ENCODE measurements at regions not wholly inside any gene's neighbourhood (a gene's known extent, or its start where the extent isn't known, plus 50 kb on each side); places are given as distances from the start of the nearest gene placed in this dataset.

DNA sequence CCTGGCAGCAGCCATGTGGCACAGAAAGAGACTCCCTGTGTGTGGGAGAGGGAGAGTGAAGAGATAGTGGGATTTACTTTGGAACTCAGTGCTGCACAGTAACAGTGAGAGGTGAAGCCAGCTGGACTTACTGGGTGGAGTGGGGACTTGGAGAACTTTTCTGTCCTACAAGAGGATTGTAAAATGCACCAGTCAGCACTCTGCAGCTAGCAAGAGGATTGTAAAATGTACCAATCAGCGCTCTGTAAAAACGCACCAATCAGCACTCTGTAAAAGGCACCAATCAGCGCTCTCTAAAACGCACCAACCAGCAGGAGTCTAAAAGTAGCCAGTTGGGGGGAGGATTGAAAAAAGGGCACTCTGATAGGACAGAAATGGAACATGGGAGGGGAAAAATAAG lies 688.8 kb upstream of the ALCAM start:
- DNase-seq: no peak

DNA sequence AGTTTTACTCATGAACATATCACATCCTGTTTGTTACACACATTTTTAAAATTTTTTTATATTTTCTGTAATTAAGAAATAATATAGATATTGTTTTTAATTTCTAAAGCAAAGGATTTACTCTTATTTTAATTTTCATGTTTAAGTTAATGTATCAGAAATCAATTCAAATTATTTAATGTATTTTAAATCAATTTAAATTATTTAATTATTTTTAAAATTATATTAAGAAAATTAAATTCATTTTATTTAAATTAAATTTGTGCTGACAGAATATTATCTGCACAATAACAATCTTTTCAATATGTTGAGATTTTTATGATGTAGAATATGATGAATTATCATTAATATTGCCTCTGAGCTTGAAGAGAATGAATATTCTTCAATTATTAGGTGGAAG lies 681.2 kb upstream of the ALCAM start:
- DNase-seq: no peak

DNA sequence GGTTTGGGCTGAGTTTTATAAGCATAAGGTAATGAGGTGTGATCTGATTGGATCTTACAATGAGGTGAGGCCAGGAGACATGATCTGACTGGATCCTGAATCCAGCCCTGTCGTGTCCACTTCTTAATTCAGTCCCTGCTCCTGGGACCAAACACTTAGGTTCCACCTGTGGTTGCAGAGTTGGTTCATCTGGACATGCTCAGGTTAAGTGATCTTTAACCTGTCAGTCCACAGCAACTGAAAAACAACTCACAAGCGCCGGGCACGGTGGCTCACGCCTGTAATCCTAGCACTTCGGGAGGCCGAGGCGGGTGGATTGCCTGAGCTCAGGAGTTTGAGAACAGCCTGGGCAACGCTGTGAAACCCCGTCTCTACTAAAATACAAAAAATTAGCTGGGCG lies 679.3 kb upstream of the ALCAM start:
- no peak for DNase-seq

GRCh38 chr3:104696470-104696869 lies 670.2 kb upstream of the ALCAM start:
- no peak for DNase-seq

DNA sequence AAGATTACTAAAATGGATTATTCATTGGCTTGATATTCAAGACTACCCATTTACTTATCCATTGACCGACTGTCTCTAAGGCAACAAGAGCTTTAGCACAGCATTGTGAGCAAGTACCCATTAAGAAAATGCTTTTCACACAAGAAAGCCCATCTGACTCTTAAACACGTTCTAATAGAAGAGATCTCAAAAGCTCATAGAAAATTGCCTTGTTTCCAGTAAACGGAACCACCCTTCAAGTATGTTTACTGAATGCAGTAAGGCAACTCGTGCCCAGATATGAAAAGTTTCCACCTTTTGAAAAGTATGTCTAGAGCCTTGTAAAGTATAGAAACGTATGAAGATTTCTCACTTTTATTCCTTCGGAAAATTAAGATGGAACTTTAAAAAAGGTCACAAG lies 655.3 kb upstream of the ALCAM start:
- no peak for DNase-seq

GRCh38 chr3:104715972-104716371 lies 650.7 kb upstream of the ALCAM start:
- DNase-seq: no peak

DNA sequence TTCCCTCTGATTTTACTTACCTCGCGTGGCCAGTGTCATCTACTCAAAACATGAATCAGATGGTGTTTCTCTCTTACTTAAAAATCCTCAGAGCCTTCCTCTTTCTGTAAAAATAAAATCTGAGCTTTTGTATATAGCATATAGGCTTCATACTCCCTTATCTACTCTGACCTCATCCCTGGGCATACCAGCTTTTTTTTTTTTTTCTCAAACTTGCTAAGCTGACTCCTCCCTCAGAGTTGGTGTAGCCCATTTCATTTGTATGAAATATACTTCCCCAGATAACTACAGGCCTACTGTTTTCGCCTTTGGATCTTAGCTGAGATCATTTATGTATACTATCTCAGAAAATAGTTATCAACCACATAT lies 648.9 kb upstream of the ALCAM start:
- no peak for DNase-seq

DNA sequence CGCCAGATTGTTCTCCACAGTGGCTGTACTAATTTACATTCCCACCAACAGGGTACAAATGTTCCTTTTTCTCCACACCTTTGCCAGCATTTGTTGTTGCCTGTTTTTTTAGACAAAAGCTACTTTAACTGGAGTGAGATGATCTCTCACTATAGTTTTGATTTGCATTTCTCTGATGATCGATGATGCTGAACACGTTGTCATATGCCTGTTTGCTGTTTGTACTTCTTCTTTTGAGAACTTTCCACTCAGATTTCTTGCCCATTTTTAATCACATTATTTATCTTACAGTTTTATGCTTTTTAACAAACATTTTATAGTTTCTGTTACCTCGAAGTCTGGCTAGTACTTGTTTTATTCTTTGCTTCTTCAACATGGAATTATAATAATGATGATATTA lies 643.7 kb upstream of the ALCAM start:
- DNase-seq: no peak

DNA sequence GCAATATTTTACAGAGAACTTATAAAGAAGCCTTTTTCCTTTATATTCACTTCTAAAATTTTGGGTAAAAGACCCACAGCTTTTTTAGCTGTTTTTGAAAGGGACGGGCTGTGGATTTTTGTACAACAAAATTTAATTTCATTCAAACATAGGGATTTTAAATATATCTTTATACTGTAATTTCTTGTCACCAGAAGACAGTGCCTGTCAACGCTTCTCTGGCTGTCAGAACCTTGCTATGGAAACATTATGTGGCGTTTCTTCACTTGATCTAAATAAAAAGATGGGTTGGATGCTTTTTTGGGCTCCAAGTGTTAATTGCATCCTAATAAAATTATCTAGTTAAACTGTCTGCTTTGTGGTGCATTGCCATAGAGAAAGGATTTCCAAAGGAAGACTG lies 635.6 kb upstream of the ALCAM start:
- no peak for DNase-seq

DNA sequence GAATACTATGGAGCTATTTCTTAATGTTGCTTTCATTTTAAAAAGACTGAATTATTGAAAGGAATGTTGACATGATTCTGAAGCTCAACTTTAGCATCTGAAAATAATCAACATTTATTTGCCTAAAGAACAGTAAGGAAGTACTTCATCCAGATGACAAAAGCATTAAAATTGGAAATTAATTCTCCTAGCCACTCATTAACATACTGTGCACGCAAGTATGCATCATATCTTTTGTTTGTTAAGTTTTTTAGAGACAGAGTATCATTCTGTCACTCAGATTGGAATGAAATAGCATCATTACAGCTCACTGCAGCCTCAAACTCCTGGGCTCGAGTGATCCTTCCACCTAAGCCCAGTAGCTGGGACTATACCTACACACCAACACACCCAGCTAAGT lies 632.1 kb upstream of the ALCAM start:
- no peak for DNase-seq

DNA sequence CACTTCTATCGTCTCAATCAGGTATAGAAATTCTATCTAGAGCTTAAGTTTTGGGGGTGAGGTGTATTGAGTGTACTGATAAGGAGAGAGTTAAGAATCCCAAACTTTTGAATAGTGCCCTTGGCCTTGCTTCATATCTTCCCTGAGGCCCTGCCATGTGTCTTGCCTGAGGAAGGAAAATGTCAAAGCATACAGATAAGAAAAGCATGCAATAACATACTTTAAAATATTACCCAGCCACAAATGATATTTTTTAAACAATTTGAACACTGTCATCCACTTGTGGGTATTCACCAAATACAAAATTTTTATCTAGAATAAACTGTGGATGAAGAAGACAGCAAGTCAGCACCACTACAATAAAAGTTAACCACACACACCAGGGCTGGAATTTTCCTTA lies 631.0 kb upstream of the ALCAM start:
- DNase-seq: no peak

GRCh38 chr3:104738271-104738670 lies 628.4 kb upstream of the ALCAM start:
- peak; percentile 7 for DNase-seq

DNA sequence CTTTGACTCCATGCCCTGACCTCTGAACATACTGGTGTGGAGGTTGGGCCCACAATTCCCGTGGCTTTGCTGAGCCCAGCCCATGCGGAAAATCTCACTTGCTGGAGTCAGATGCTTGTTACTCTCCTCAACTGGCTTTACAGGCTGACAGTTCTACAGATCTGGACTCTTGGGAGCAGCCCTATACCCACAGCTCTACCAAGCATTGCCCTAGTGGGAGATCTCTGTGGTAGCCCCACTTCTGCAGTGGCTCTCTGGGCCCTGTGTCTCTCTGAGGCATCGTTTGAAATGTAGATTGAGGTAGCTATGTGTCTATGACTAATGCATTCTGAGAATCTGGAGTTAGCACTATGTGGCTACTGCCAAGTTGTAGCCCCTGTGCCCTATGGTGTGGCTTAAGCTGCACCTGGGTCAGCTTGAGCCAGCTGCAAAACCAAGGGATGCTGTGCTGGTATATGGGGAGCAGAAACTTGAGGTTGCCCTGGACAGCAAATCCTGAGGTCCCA lies 625.8 kb upstream of the ALCAM start:
- no peak for DNase-seq

DNA sequence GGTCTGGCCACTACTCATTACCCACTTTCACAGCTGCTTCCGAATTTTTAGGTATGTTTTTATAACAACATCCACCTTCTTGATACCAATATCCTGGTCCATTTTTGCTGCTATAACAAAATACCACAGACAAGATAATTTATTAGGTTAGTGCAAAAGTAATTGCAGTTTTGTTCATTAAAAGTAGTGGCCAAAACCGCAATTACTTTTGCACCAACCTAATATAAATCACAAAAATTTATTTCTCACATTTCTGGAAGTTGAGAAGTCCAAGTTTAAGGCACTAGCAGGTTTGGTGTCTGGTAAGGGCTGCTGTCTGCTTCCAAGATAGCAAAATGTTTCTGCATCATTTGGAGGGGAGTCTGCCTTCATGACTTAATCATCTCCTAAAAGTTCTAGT lies 624.7 kb upstream of the ALCAM start:
- no peak for DNase-seq

GRCh38 chr3:104745313-104745712 lies 621.4 kb upstream of the ALCAM start:
- DNase-seq: no peak

DNA sequence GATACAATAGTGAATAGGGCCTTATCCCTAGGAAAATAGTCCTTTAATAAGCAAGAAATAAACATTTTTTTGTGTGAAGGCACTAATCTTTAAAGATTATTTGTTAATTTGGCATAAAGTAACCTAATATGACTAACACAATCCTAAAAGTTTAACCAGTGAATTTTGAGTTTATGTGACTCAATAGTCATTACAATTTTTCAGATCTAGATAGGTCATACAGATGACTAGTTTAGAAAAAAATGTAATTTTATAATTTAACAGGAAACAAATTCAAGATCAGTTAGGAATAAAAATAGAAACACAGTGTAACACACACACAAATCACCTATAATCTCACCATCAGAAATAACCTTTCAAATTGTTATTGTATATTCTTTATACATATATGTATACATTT lies 620.7 kb upstream of the ALCAM start:
- peak; percentile 4 for DNase-seq

- peak; percentile 47 for DNase-seq
Measured at GRCh38 chr3:104750581-104750980, 616.1 kb upstream of the ALCAM start.

GRCh38 chr3:104755791-104756190 lies 610.9 kb upstream of the ALCAM start:
- DNase-seq: no peak

DNA sequence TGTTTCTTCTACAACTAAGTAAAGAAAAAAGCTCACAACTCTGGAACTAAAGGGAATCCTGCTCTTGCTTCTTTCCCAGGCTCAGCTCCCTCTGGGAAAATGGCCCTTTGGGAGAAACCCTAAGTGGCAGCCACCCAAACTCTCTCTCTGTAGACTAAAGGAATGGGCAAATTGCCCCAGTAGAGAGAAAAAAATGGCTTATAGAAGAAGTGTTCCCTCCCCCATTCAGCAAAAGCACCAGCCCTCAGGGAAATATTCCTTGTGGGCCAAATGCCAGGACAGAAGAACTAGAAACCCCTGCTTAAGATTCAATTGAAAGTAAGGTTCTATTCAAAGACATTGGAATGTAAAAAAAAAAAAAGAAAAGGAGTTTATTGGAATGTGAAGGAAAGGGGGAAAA lies 603.7 kb upstream of the ALCAM start:
- peak; percentile 88 for DNase-seq

GRCh38 chr3:104764496-104764895 lies 602.2 kb upstream of the ALCAM start:
- DNase-seq: no peak

DNA sequence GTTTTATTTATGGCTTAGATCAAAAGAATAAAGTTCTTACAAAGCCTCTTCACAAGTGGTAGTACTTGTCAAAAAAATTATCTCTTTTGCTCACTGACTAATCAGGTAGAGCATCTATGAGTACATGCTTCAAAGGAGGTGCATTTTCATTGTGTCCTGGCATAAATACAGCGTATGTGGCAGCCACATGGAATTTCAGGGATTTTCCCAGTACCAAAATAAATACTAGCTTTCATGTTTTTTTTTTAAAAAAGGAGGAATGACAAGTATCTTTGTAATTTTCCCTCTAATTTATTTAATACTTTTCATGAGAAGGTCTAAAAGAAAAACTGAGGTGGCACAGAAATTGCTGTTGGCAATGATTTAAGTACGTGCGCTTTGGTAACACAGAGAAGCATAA lies 597.8 kb upstream of the ALCAM start:
- peak; percentile 48 for DNase-seq

DNA sequence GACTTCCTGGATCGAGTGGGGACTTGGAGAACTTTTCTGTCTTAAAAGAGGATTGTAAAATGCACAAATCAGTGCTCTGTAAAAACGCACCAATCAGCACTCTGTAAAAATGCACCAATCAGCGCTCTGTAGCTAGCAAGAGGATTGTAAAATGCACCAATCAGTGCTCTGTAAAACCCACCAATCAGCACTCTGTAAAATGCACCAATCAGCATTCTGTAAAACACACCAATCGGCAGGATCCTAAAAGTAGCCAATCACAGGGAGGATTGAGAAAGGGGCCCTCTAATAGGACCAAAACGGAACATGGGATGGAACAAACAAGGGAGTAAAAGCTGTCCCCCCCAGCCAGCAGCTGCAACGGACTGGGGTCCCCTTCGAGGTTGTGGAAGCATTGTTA lies 587.4 kb upstream of the ALCAM start:
- DNase-seq: no peak

DNA sequence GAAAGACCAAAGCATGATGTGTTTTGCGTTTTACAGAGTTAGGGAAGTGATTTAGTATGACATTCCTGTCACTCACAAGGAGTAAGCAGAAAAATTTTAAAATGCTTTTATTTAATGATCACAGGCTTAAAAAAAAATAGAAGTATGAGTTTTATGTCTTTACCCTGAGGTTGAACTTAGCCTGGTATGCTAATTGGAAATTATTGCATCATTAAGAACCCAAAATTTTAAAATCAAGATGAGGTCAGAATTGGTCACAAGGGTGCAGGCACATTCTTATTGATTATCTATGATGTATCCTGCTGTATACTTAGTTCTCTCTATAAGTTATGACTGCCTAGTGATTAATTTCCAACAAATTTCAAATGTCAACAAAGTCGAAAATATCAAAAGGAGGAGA lies 585.6 kb upstream of the ALCAM start:
- no peak for DNase-seq

- DNase-seq: peak; percentile 48
Measured at GRCh38 chr3:104785947-104786346, 580.8 kb upstream of the ALCAM start.

GRCh38 chr3:104787306-104787705 lies 579.4 kb upstream of the ALCAM start:
- no peak for DNase-seq

GRCh38 chr3:104788807-104789206 lies 577.9 kb upstream of the ALCAM start:
- no peak for DNase-seq
